IMR-90 (cell line): ENCODE measurements at regions not wholly inside any gene's neighbourhood (a gene's known extent, or its start where the extent isn't known, plus 50 kb on each side); places are given as distances from the start of the nearest gene placed in this dataset.

Experiments
- ATAC-seq: fragments of 200-7000 bp; cut with Tn5 transposase; 2 replicates; pipeline ENCODE4 v1.9.1; 2020; ENCODE audit warnings: low read depth, mild to moderate bottlenecking, moderate library complexity
- BruUV-seq: library from RNA; stranded (reverse); fragments of 400-500 nt; replicated peaks from 2 replicates; lab custom pipeline; 2021; lab: Mats Ljungman, UMichigan
- CTCF ChIA-PET: fragments of 300-600 bp; formaldehyde crosslinking; extraction: SDS; loops from one replicate; lab custom pipeline; 2021; ENCODE audit warnings: antibody characterized with exemption; lab: Yijun Ruan, JAX
- POLR2A ChIA-PET: fragments of 300-600 bp; sonication (Branson Sonifier 250); formaldehyde crosslinking; loops from one replicate; lab custom pipeline; 2022; ENCODE audit warnings: antibody characterized with exemption; ENCODE audit not compliant: unreplicated experiment; lab: Charles Lee
- DNase-seq: peaks from one replicate; pipeline ENCODE4 v3.0.0; 2013
- H2AFZ ChIP-seq: replicated peaks from 2 replicates; pipeline ENCODE3; 2013; ENCODE audit warnings: low read length, mild to moderate bottlenecking; ENCODE audit not compliant: poor library complexity
- H2AK5ac ChIP-seq: 2 replicates; pipeline ENCODE4 v1.6.1; 2013; ENCODE audit warnings: low read depth, low read length, inconsistent platforms
- H2AK9ac ChIP-seq: replicated peaks from 2 replicates; pipeline ENCODE3; 2013; ENCODE audit warnings: mild to moderate bottlenecking, low read depth, low read length, moderate library complexity; ENCODE audit not compliant: poor library complexity
- H2BK120ac ChIP-seq: 2 replicates; pipeline ENCODE4 v1.6.1; 2013; ENCODE audit warnings: low read depth, low read length, inconsistent platforms
- H2BK15ac ChIP-seq: 3 replicates; pipeline ENCODE4 v1.6.1; 2013; ENCODE audit warnings: low read depth, low read length, inconsistent platforms
- H2BK20ac ChIP-seq: 2 replicates; pipeline ENCODE4 v1.6.1; 2013; ENCODE audit warnings: low read depth, mild to moderate bottlenecking, inconsistent platforms, low read length, moderate library complexity
- H2BK5ac ChIP-seq: 2 replicates; pipeline ENCODE4 v1.6.1; 2013; ENCODE audit warnings: mild to moderate bottlenecking, low read depth, low read length, inconsistent platforms; ENCODE audit not compliant: poor library complexity, severe bottlenecking
- H3K14ac ChIP-seq: replicated peaks from 2 replicates; pipeline ENCODE4 v1.6.1; 2013; ENCODE audit warnings: low read depth, low read length, inconsistent platforms
- H3K18ac ChIP-seq: 2 replicates; pipeline ENCODE4 v1.6.1; 2013; ENCODE audit warnings: low read depth, low read length, control low read depth
- H3K23ac ChIP-seq: 2 replicates; pipeline ENCODE4 v1.6.1; 2013; ENCODE audit warnings: low read depth, low read length, inconsistent platforms
- H3K27ac ChIP-seq: 2 replicates; pipeline ENCODE4 v1.5.1; 2013; ENCODE audit warnings: mild to moderate bottlenecking, control low read depth, low read length; ENCODE audit not compliant: insufficient read depth
- H3K27me3 ChIP-seq: 2 replicates; pipeline ENCODE4 v1.6.1; 2013; ENCODE audit warnings: low read length; ENCODE audit not compliant: control insufficient read depth, insufficient read depth
- H3K36me3 ChIP-seq: 2 replicates; pipeline ENCODE4 v1.6.1; 2013; ENCODE audit warnings: low read length, mixed read lengths; ENCODE audit not compliant: control insufficient read depth, insufficient read depth
- H3K4ac ChIP-seq: 2 replicates; pipeline ENCODE4 v1.6.1; 2013; ENCODE audit warnings: low read depth, low read length, inconsistent platforms
- H3K4me1 ChIP-seq: 2 replicates; pipeline ENCODE4 v1.6.1; 2013; ENCODE audit warnings: low read length, mixed read lengths; ENCODE audit not compliant: control insufficient read depth, insufficient read depth
- H3K4me2 ChIP-seq: 2 replicates; pipeline ENCODE4 v1.6.1; 2013; ENCODE audit warnings: low read depth, mild to moderate bottlenecking, control low read depth, low read length, moderate library complexity
- H3K4me3 ChIP-seq: 2 replicates; pipeline ENCODE4 v1.5.1; 2013; ENCODE audit warnings: low read depth, mild to moderate bottlenecking, control low read depth, low read length, moderate library complexity; ENCODE audit not compliant: insufficient read depth
- H3K56ac ChIP-seq: 2 replicates; pipeline ENCODE4 v1.6.1; 2013; ENCODE audit warnings: low read length, inconsistent platforms; ENCODE audit not compliant: insufficient read depth; ENCODE audit errors: extremely low read depth
- H3K79me1 ChIP-seq, 2 experiments: 2 replicates each; pipeline ENCODE4 v1.6.1; 2013; ENCODE audit warnings: low read length in 2 of 2, inconsistent platforms in 1 of 2, low read depth in 1 of 2
- H3K9ac ChIP-seq: 2 replicates; pipeline ENCODE4 v1.6.1; 2013; ENCODE audit warnings: low read depth, low read length, control low read depth
- H3K9me1 ChIP-seq: 2 replicates; pipeline ENCODE4 v1.6.1; 2013; ENCODE audit warnings: low read length, inconsistent platforms; ENCODE audit not compliant: insufficient read depth
- H3K9me3 ChIP-seq: 2 replicates; pipeline ENCODE4 v1.6.1; 2013; ENCODE audit warnings: low read length; ENCODE audit not compliant: control insufficient read depth, insufficient read depth
- H4K20me1 ChIP-seq: 2 replicates; pipeline ENCODE4 v1.6.1; 2013; ENCODE audit warnings: low read length, inconsistent platforms; ENCODE audit not compliant: insufficient read depth
- H4K5ac ChIP-seq: 2 replicates; pipeline ENCODE4 v1.6.1; 2013; ENCODE audit warnings: mild to moderate bottlenecking, low read depth, low read length, control low read depth
- H4K8ac ChIP-seq, 2 experiments: 2 replicates each; pipeline ENCODE4 v1.6.1; 2013; ENCODE audit warnings: low read depth in 2 of 2, low read length in 2 of 2, control low read depth in 1 of 2, inconsistent platforms in 1 of 2
- H4K91ac ChIP-seq: 2 replicates; pipeline ENCODE4 v1.6.1; 2013; ENCODE audit warnings: low read depth, low read length, inconsistent platforms; ENCODE audit not compliant: insufficient read depth
- RCOR1 ChIP-seq: IDR thresholded peaks from 2 replicates; pipeline ENCODE4 v1.6.1; 2012; ENCODE audit warnings: mild to moderate bottlenecking, low read length, improper control_type of control experiment; ENCODE audit not compliant: insufficient replicate concordance
- WGBS, 2 experiments: methylation state at CpG; one replicate each; pipeline versions ENCODE4 v1.1.5 to v1.1.7; 2013; ENCODE audit warnings: missing lambda C conversion rate in 2 of 2; ENCODE audit not compliant: insufficient read length in 1 of 2; ENCODE audit errors: extremely low coverage in 2 of 2; 5-methylcytosine and 5-hydroxymethylcytosine counted together
- dilution Hi-C: fragments of 300-500 bp; cut with HindIII; formaldehyde crosslinking; loops from one replicate; pipeline ENCODE4 v1.14.3; 2018; ENCODE audit warnings: low sequenced_read_pairs; ENCODE audit not compliant: unreplicated experiment
- in situ Hi-C: fragments of 300-500 bp; cut with MboI; formaldehyde crosslinking; loops from 3 replicates; pipeline ENCODE4 v1.14.3; 2019; ENCODE audit warnings: low sequenced_read_pairs, inconsistent platforms, mixed read lengths
- intact Hi-C: fragments of 100-400 bp; cut with micrococcal nuclease; formaldehyde crosslinking; loops from 2 replicates; pipeline ENCODE4 v1.10.0; 2022

DNA sequence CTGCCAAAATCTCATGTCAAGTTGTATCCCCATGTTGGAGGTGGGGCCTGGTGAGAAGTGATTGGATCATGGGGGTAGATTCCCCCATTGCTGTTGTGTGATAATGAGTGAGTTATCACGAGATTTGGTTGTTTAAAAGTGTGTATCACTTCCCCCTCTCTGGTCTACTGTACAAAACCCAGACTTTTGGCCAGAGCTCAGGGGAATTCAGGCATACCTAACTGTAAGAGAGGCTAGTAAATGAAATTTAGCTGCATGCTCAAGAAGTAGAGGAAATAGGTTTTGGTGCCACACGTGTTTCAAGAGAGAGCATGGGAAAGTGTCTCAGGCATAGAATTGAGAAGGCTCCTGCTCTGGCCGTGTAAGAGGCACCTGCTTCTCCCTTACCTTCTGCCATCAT, 190.5 kb upstream of the GALNTL6 start:
- no peaks in the 10 kb centered on the region for H3K27me3 ChIP-seq
- ATAC-seq (no peak), DNase-seq (no peak)
- H2AK5ac ChIP-seq, result no peak overlapping the region
- POLR2A ChIA-PET, result no interaction called here
- no peak overlapping the region for H3K56ac ChIP-seq
- no peak overlapping the region for H4K5ac ChIP-seq
- no peak overlapping the region for H4K91ac ChIP-seq
- no peaks in the 10 kb centered on the region for H3K36me3 ChIP-seq
- dilution Hi-C loops (no loop called here), in situ Hi-C loops (no loop called here), intact Hi-C loops (no loop called here)
- H3K9me1 ChIP-seq, result no peaks in the 10 kb centered on the region
- no peak overlapping the region for H3K4me2 ChIP-seq
- H3K14ac ChIP-seq, result no peak overlapping the region
- no peak overlapping the region for H2BK20ac ChIP-seq
- H2BK5ac ChIP-seq, result no peak overlapping the region
- H2AFZ ChIP-seq, result no peak overlapping the region
- H2AK9ac ChIP-seq, result no peak overlapping the region
- H3K79me1 ChIP-seq, result no peaks in the 10 kb centered on the region
- WGBS, 2 experiments, result no CpG with 5 or more reads among the region's 3 CpGs
- no peak overlapping the region for H3K23ac ChIP-seq
- no peak for TF ChIP-seq RCOR1
- H4K20me1 ChIP-seq, result no peaks in the 10 kb centered on the region
- CTCF ChIA-PET, result no interaction called here
- no peak overlapping the region for H2BK15ac ChIP-seq
- no TSS peak for BruUV-seq
- no peak overlapping the region for H3K4ac ChIP-seq
- no peak overlapping the region for H3K9ac ChIP-seq
- H2BK120ac ChIP-seq, result no peak overlapping the region
- no peak overlapping the region for H4K8ac ChIP-seq
- no peak overlapping the region for H3K4me3 ChIP-seq
- H3K9me3 ChIP-seq, result peaks cover 5% of the 10 kb centered on the region
- no peaks in the 10 kb centered on the region for H3K4me1 ChIP-seq
- no peak overlapping the region for H3K27ac ChIP-seq
- no peak overlapping the region for H3K18ac ChIP-seq
